ENCODE measurements at regions not wholly inside any gene's neighbourhood (a gene's known extent, or its start where the extent isn't known, plus 50 kb on each side); places are given as distances from the start of the nearest gene placed in this dataset.

- no peak for DNase-seq (ENCODE audit: low spot score)
- Histone ChIP-seq H3K4me1 (replicated peaks) (no peaks in the 10 kb centered on the region), H3K27ac (no peak overlapping the region), H3K9me3 (no peaks in the 10 kb centered on the region), H3K36me3 (no peaks in the 10 kb centered on the region), H3K4me3 (no peak overlapping the region), H3K27me3 (replicated peaks; ENCODE audit: insufficient read depth) (no peaks in the 10 kb centered on the region)
- TF ChIP-seq POLR2AphosphoS5 (IDR thresholded peaks at IDR 0.05) (no peak), POLR2A (IDR thresholded peaks at IDR 0.05) (no peak), CTCF (IDR thresholded peaks at IDR 0.05) (no peak)
- WGBS: 66% methylated on average over 2 of the region's 2 CpGs
- intact Hi-C loops (cut with DNase I): no loop called here
These were observed 1306.8 kb upstream of the ADGRB3 start for GRCh38 chr6:67328269-67328668.

GRCh38 chr6:67300430-67301040 lies 1334.5 kb upstream of the ADGRB3 start:
- Histone ChIP-seq H3K4me1 (replicated peaks) (no peaks in the 10 kb centered on the region), H3K27ac (no peak overlapping the region), H3K27me3 (replicated peaks; ENCODE audit: insufficient read depth) (no peaks in the 10 kb centered on the region), H3K9me3 (no peaks in the 10 kb centered on the region), H3K4me3 (no peak overlapping the region), H3K36me3 (no peaks in the 10 kb centered on the region)
- no peak for DNase-seq (ENCODE audit: low spot score)
- no peak for TF ChIP-seq POLR2A (IDR thresholded peaks at IDR 0.05)
- no peak for TF ChIP-seq POLR2AphosphoS5 (IDR thresholded peaks at IDR 0.05)
- 82% methylated on average over 12 of the region's 12 CpGs for WGBS
- intact Hi-C loops (cut with DNase I): no loop called here

DNA sequence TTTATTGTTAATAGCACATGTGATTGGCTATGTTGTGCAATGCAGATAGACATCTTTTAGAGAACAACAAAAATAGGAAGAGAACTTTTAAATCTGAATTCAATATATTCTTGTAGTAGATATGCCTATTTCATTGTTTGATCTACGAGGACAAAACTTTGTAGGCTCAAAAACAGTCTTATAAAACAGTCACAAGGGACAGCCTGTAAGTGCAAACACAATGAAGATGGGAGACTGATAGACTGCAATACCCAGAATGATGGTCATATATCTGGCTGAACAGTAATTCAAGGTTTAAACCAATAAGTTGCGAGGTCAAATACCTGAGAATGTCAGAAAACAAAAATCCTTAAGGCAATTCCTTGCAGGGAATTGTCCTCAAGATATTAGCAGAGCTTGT lies 1342.9 kb upstream of the ADGRB3 start:
- intact Hi-C loops (cut with DNase I): no loop called here
- TF ChIP-seq POLR2A (IDR thresholded peaks at IDR 0.05) (no peak), POLR2AphosphoS5 (IDR thresholded peaks at IDR 0.05) (peak; percentile 60)
- H3K27ac ChIP-seq: no peak overlapping the region
- H3K4me1 ChIP-seq (replicated peaks): no peaks in the 10 kb centered on the region
- DNase-seq (ENCODE audit: low spot score): peak; percentile 12
- no peaks in the 10 kb centered on the region for H3K36me3 ChIP-seq
- no peak overlapping the region for H3K4me3 ChIP-seq
- H3K27me3 ChIP-seq (replicated peaks; ENCODE audit: insufficient read depth): no peaks in the 10 kb centered on the region
- H3K9me3 ChIP-seq: no peaks in the 10 kb centered on the region
- WGBS: 34% methylated on average over 2 of the region's 2 CpGs

- no peaks in the 10 kb centered on the region for H3K9me3 ChIP-seq
- TF ChIP-seq CTCF (IDR thresholded peaks at IDR 0.05) (no peak), POLR2AphosphoS5 (IDR thresholded peaks at IDR 0.05) (no peak)
- no peaks in the 10 kb centered on the region for H3K27me3 ChIP-seq (replicated peaks; ENCODE audit: insufficient read depth)
- H3K36me3 ChIP-seq: no peaks in the 10 kb centered on the region
- intact Hi-C loops (cut with DNase I): no loop called here
- H3K27ac ChIP-seq: no peak overlapping the region
- H3K4me3 ChIP-seq: no peak overlapping the region
- H3K4me1 ChIP-seq (replicated peaks): no peaks in the 10 kb centered on the region
- no peak for DNase-seq (ENCODE audit: low spot score)
These were observed 1347.5 kb upstream of the ADGRB3 start for GRCh38 chr6:67287566-67287965.

GRCh38 chr6:67285770-67286495 lies 1349.1 kb upstream of the ADGRB3 start:
- no peaks in the 10 kb centered on the region for H3K4me1 ChIP-seq (replicated peaks)
- H3K36me3 ChIP-seq: no peaks in the 10 kb centered on the region
- intact Hi-C loops (cut with DNase I): no loop called here
- no peak for TF ChIP-seq POLR2A (IDR thresholded peaks at IDR 0.05)
- no peaks in the 10 kb centered on the region for H3K9me3 ChIP-seq
- no peak for DNase-seq (ENCODE audit: low spot score)
- H3K27ac ChIP-seq: no peak overlapping the region
- no peaks in the 10 kb centered on the region for H3K27me3 ChIP-seq (replicated peaks; ENCODE audit: insufficient read depth)
- no peak overlapping the region for H3K4me3 ChIP-seq

GRCh38 chr6:67277312-67277711 lies 1357.8 kb upstream of the ADGRB3 start:
- Histone ChIP-seq H3K9me3 (no peaks in the 10 kb centered on the region), H3K27me3 (replicated peaks; ENCODE audit: insufficient read depth) (no peaks in the 10 kb centered on the region), H3K36me3 (no peaks in the 10 kb centered on the region), H3K4me3 (no peak overlapping the region), H3K4me1 (replicated peaks) (no peaks in the 10 kb centered on the region), H3K27ac (no peak overlapping the region)
- intact Hi-C loops (cut with DNase I): no loop called here
- 50% methylated on average over 2 of the region's 2 CpGs for WGBS
- DNase-seq (ENCODE audit: low spot score): no peak
- no peak for TF ChIP-seq POLR2AphosphoS5 (IDR thresholded peaks at IDR 0.05)
- TF ChIP-seq POLR2A (IDR thresholded peaks at IDR 0.05): no peak
- no peak for TF ChIP-seq CTCF (IDR thresholded peaks at IDR 0.05)

All from prostate gland (tissue), 2 donors.